ENCODE measurements at regions not wholly inside any gene's neighbourhood (a gene's known extent, or its start where the extent isn't known, plus 50 kb on each side); places are given as distances from the start of the nearest gene placed in this dataset.

- ATAC-seq, result no peak
- POLR2A ChIA-PET, result interaction anchor here (0.6 kb wide), 1 partner anchor 549 kb away, joined by 3 read pairs; no protein-coding TSS in a partner anchor
- H4K20me1 ChIP-seq (replicated peaks; ENCODE audit: control insufficient read depth, insufficient read depth, low read length), result no peaks in the 10 kb centered on the region
- no peaks in the 10 kb centered on the region for H3K36me3 ChIP-seq (ENCODE audit: control insufficient read depth, insufficient read depth, low read length)
- H3K9me1 ChIP-seq (ENCODE audit: control insufficient read depth, insufficient read depth, low read length), result no peaks in the 10 kb centered on the region
- no peak overlapping the region for H3K27ac ChIP-seq (ENCODE audit: extremely low read depth, low read depth, low read length)
- no peak for DNase-seq (ENCODE audit: extremely low read depth in 1 of 4, low spot score in 3 of 4)
- in situ Hi-C loops (cut with MboI) (no loop called here), intact Hi-C loops (cut with micrococcal nuclease) (no loop called here)
- no TSS peak for BruUV-seq (replicated peaks)
- no peak overlapping the region for H3K4me2 ChIP-seq (ENCODE audit: insufficient read depth, low read length)
- H3K9ac ChIP-seq (ENCODE audit: insufficient read depth in 1 of 2, low read depth in 2 of 2, low read length in 2 of 2), result no peak overlapping the region
- CTCF ChIA-PET (ENCODE audit: low intra/inter-chr PET ratio), result interaction anchor here (0.6 kb wide), 1 partner anchor 76 kb away, joined by 3 read pairs; no protein-coding TSS in a partner anchor
- WGBS (ENCODE audit: insufficient coverage, low coverage, missing lambda C conversion rate), result 0% methylated on average over 1 of the region's 1 CpG
- H3K9me3 ChIP-seq (replicated peaks; ENCODE audit: control insufficient read depth, insufficient read depth, low read depth, low read length), result no peaks in the 10 kb centered on the region
- TF ChIP-seq SLC30A9 (CRISPR knock-in tag; IDR thresholded peaks at IDR 0.05) (no peak), ETV5 (CRISPR knock-in tag; IDR thresholded peaks at IDR 0.05; ENCODE audit: low read depth) (no peak), ZZZ3 (IDR thresholded peaks at IDR 0.05) (no peak), E4F1 (CRISPR knock-in tag; IDR thresholded peaks at IDR 0.05; ENCODE audit: borderline replicate concordance) (no peak), L3MBTL2 (IDR thresholded peaks at IDR 0.05) (no peak), CBX5 (IDR thresholded peaks at IDR 0.05; ENCODE audit: borderline replicate concordance, low read depth) (no peak), SNRNP70 (optimal IDR thresholded peaks at IDR 0.05; ENCODE audit: low read depth, low read length) (no peak), ZNF780A (CRISPR knock-in tag; IDR thresholded peaks at IDR 0.05) (no peak), ZNF280A (IDR thresholded peaks at IDR 0.05; ENCODE audit: low read depth, partially characterized antibody) (no peak), TAF1 (IDR thresholded peaks at IDR 0.05; ENCODE audit: control insufficient read depth, extremely low read depth, insufficient read depth, low read length, severe bottlenecking) (no peak), PHF20 (IDR thresholded peaks at IDR 0.05; ENCODE audit: partially characterized antibody) (no peak), DACH1 (IDR thresholded peaks at IDR 0.05; ENCODE audit: partially characterized antibody) (no peak)
- no peaks in the 10 kb centered on the region for H3K79me2 ChIP-seq (ENCODE audit: control insufficient read depth, insufficient read depth, low read length)
- no peak overlapping the region for H2AFZ ChIP-seq (ENCODE audit: low read depth, low read length)
- no peak overlapping the region for H3K4me3 ChIP-seq
- no peaks in the 10 kb centered on the region for H3K4me1 ChIP-seq (replicated peaks in 1 of 2; ENCODE audit: control insufficient read depth in 2 of 2, insufficient read depth in 2 of 2, low read length in 2 of 2)
- no peak for FAIRE-seq
- H3K27me3 ChIP-seq (ENCODE audit: control insufficient read depth in 2 of 2, insufficient read depth in 2 of 2, low read length in 2 of 2), result no peaks in the 10 kb centered on the region
Observed at GRCh38 chr3:87044409-87044808, 53.5 kb upstream of the VGLL3 start.

Measured in K562 (cell line).